Ovary (tissue), 7 donors: ENCODE measurements at regions not wholly inside any gene's neighbourhood (a gene's known extent, or its start where the extent isn't known, plus 50 kb on each side); places are given as distances from the start of the nearest gene placed in this dataset.

ENCODE experiments used
- DNase-seq, 5 donors: peaks; one replicate each; pipeline ENCODE4 v3.0.0-alpha.2; 2019 to 2020
- H3K27ac ChIP-seq, 2 donors: fragments of 200-600 bp; one replicate each; pipeline versions ENCODE4 v1.5.1 to v1.8.0; 2019 to 2022
- H3K27me3 ChIP-seq: fragments of 200-600 bp; one replicate; pipeline ENCODE4 v1.8.0; 2022
- H3K36me3 ChIP-seq: fragments of 200-600 bp; sonication (generic); one replicate; pipeline ENCODE4 v1.5.1; 2019
- H3K4me1 ChIP-seq: one replicate; pipeline ENCODE4 v1.8.1; 2013; ENCODE audit warnings: mild to moderate bottlenecking, moderate library complexity; ENCODE audit not compliant: insufficient read depth
- H3K4me3 ChIP-seq: fragments of 200-600 bp; sonication (generic); one replicate; pipeline ENCODE4 v1.5.1; 2017
- H3K9me3 ChIP-seq, 2 donors: fragments of 200-600 bp in 1 of 2; sonication (generic) in 1 of 2; one replicate each; pipeline versions ENCODE4 v1.5.1 to v1.8.1; 2013 to 2019; ENCODE audit warnings: mild to moderate bottlenecking in 1 of 2, moderate library complexity in 1 of 2
- CTCF ChIP-seq, 3 donors: fragments of 450-650 bp in 2 of 3; fragments of 200-600 bp in 1 of 3; IDR thresholded peaks; one replicate each; pipeline versions ENCODE4 v1.5.1 to v1.8.0; 2016 to 2022; ENCODE audit warnings: antibody characterized with exemption in 3 of 3, mild to moderate bottlenecking in 1 of 3
- EP300 ChIP-seq: sonication (generic); formaldehyde crosslinking; IDR thresholded peaks from one replicate; pipeline ENCODE4 v1.6.1; 2017; ENCODE audit warnings: antibody characterized with exemption
- POLR2A ChIP-seq: fragments of 450-650 bp; IDR thresholded peaks from one replicate; pipeline ENCODE4 v1.6.1; 2017; ENCODE audit warnings: antibody characterized with exemption, mild to moderate bottlenecking, moderate library complexity
- WGBS, 3 donors: extraction: QIAGEN DNeasy Blood & Tissue Kit in 1 of 3; methylation state at CpG; one replicate each; pipeline versions ENCODE4 v1.1.5 to v1.1.7; 2013 to 2017; 5-methylcytosine and 5-hydroxymethylcytosine counted together
- intact Hi-C, 4 donors: fragments of 100-400 bp; cut with DNase I; formaldehyde crosslinking; loops; one replicate each; pipeline versions ENCODE4 v1.11.0 to v1.15.1; 2022 to 2023
- donor health status: DM: no; HTN: no; CAD: no; lungs with moderate emphysema.
- donor health status: DM: no; HTN: no; CAD: no.
- donor health status: Bipolar disorder and iron deficiency.
- donor health status: DM: no; HTN: no; CAD: no.
- donor health status: DM: yes; HTN: yes; CAD: no.

- no peaks in the 10 kb centered on the region for H3K27me3 ChIP-seq
- 86 to 90% (median 88%) methylated on average over 2 of the region's 2 CpGs for WGBS, 3 donors
- intact Hi-C loops: no loop called here
- H3K36me3 ChIP-seq: no peaks in the 10 kb centered on the region
- TF ChIP-seq EP300 (no peak), CTCF (IDR thresholded peaks at IDR 0.05) (no peak), POLR2A (no peak)
- no peak overlapping the region for H3K4me3 ChIP-seq
- no peaks in the 10 kb centered on the region for H3K4me1 ChIP-seq
- DNase-seq: no peak
- no peak overlapping the region for H3K27ac ChIP-seq
- no peaks in the 10 kb centered on the region for H3K9me3 ChIP-seq
These were observed 1094.6 kb upstream of the CDH2 start for GRCh38 chr18:29271501-29271900.

DNA sequence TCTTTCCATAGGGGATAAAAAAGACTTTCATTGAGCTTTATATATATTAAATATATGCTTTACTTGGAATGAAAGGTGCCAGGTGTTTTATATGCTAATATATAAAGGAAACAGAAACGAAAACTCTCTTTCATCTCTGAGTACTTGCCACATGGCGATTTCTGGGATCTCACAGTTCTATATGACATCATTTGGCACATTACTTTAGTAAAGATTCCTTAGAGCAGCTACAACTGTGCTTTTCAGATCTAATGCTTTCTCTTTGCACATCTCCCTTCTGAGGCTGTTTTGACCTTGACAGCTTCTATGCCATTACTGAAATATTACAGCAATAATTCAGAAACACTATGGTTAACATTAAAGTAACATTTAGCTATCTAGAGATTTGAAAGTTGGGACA lies 1082.9 kb upstream of the CDH2 start:
- no peaks in the 10 kb centered on the region for H3K4me1 ChIP-seq
- H3K27me3 ChIP-seq: no peaks in the 10 kb centered on the region
- intact Hi-C loops: no loop called here
- H3K9me3 ChIP-seq: no peaks in the 10 kb centered on the region
- DNase-seq: no peak
- H3K36me3 ChIP-seq: no peaks in the 10 kb centered on the region
- TF ChIP-seq POLR2A (no peak), EP300 (no peak), CTCF (IDR thresholded peaks at IDR 0.05) (no peak)
- H3K4me3 ChIP-seq: no peak overlapping the region
- 31 to 54% (median 52%) methylated on average over 2 of the region's 2 CpGs for WGBS, 3 donors
- H3K27ac ChIP-seq: no peak overlapping the region

DNA sequence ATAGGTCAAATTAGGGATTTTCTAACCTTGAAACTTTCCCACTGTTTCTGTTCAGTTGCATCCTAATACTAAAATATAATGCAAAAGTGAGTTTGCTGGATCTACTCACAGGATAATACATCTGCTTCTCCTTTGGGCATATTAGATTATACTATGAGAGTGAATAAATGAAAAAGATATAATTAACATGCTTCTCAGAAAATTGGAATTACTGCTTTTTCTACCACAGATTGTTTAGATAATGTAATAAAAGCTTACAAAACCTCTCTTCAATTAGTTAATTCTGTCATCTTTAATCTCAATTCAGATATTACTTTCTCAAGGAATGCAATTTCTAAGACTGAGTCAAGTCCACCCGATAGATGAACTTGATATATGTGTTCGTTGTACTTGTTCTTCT lies 1077.2 kb upstream of the CDH2 start:
- no peak overlapping the region for H3K27ac ChIP-seq
- H3K27me3 ChIP-seq: no peaks in the 10 kb centered on the region
- intact Hi-C loops: no loop called here
- TF ChIP-seq POLR2A: no peak
- TF ChIP-seq CTCF (IDR thresholded peaks at IDR 0.05): no peak
- no peak for TF ChIP-seq EP300
- no peak for DNase-seq
- H3K36me3 ChIP-seq: no peaks in the 10 kb centered on the region
- H3K9me3 ChIP-seq: no peaks in the 10 kb centered on the region
- 90 to 95% (median 95%) methylated on average over 2 of the region's 2 CpGs for WGBS, 3 donors
- H3K4me3 ChIP-seq: no peak overlapping the region
- H3K4me1 ChIP-seq: no peaks in the 10 kb centered on the region

GRCh38 chr18:29251681-29252080 lies 1074.8 kb upstream of the CDH2 start:
- Histone ChIP-seq H3K27me3 (no peaks in the 10 kb centered on the region), H3K9me3 (no peaks in the 10 kb centered on the region), H3K27ac (no peak overlapping the region), H3K4me1 (no peaks in the 10 kb centered on the region), H3K36me3 (no peaks in the 10 kb centered on the region), H3K4me3 (no peak overlapping the region)
- intact Hi-C loops: no loop called here
- DNase-seq: no peak
- 65 to 74% (median 67%) methylated on average over 1 of the region's 1 CpG for WGBS, 3 donors
- TF ChIP-seq POLR2A (no peak), EP300 (no peak), CTCF (IDR thresholded peaks at IDR 0.05) (no peak)

- intact Hi-C loops: no loop called here
These were observed 1073.9 kb upstream of the CDH2 start for GRCh38 chr18:29250843-29251242.

More at GRCh38 chr18:29250843-29251242, 1073.9 kb upstream of the CDH2 start:
- Histone ChIP-seq H3K9me3 (no peaks in the 10 kb centered on the region), H3K27me3 (no peaks in the 10 kb centered on the region), H3K4me1 (no peaks in the 10 kb centered on the region), H3K27ac (no peak overlapping the region), H3K4me3 (no peak overlapping the region), H3K36me3 (no peaks in the 10 kb centered on the region)
- no peak for DNase-seq
- TF ChIP-seq POLR2A (no peak), CTCF (IDR thresholded peaks at IDR 0.05) (no peak), EP300 (no peak)
